ENCODE measurements at regions not wholly inside any gene's neighbourhood (a gene's known extent, or its start where the extent isn't known, plus 50 kb on each side); places are given as distances from the start of the nearest gene placed in this dataset.

DNA sequence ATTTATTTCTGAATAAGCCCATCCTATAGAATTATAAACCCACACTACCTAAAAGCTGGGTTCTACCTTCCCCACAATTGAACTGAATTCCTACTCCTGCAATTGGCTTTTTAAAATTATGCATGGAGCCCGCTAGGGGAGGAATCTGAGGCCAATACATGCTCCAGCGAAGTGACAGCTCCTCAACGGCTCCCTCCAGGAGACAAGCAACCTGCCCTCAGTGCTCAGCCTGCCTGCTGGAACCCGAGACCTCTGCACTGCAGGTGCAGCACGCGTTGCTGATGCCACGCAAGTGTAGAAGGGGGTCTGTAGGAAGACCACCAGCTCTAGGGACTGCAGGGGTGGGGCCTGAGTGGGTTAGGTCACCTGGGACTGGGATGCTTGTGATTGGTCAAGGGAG is 170.2 kb upstream of the CDYL start:
- H3K9ac ChIP-seq (ENCODE audit: low read depth, low read length) = no peak overlapping the region
- no peak overlapping the region for H3K27ac ChIP-seq (ENCODE audit: low read depth, low read length)
- no peak overlapping the region for H3K4me3 ChIP-seq (ENCODE audit: low read depth, low read length)
- no peaks in the 10 kb centered on the region for H3K9me3 ChIP-seq (ENCODE audit: control insufficient read depth, insufficient read depth, low read length)
- H3K36me3 ChIP-seq (ENCODE audit: control insufficient read depth, insufficient read depth, low read length) = no peaks in the 10 kb centered on the region
- no peaks in the 10 kb centered on the region for H3K4me1 ChIP-seq (ENCODE audit: control insufficient read depth, insufficient read depth, low read length)
- no peaks in the 10 kb centered on the region for H3K27me3 ChIP-seq (ENCODE audit: control insufficient read depth, insufficient read depth, low read length)

DNA sequence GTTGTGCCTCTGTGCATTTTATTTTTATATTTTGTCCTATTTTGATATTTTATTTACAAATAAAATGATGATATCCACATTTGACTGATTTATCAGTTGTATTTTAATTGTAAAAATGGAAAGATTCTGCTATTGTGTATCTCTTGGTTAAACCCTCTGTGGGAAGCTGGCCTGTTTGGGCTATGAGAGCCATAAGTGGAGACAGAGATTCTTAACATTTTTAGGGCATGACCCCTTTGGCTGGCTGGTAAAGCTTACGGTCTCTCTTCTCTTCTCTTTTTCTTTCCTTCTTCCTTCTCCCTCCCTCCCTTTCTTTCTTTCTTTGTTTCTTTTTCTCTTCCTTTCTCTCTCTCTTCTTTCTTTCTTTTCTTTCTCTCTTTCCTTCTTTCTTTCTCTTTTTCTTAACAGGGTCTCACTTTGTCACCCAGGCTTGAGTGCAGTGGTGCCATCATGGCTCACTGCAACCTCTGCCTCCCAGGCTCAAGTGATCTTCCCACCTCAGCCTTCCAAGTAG is 172.3 kb upstream of the CDYL start:
- Histone ChIP-seq H3K27me3 (ENCODE audit: control insufficient read depth, insufficient read depth, low read length) (no peaks in the 10 kb centered on the region), H3K9me3 (ENCODE audit: control insufficient read depth, insufficient read depth, low read length) (no peaks in the 10 kb centered on the region), H3K27ac (ENCODE audit: low read depth, low read length) (no peak overlapping the region), H3K4me3 (ENCODE audit: low read depth, low read length) (no peak overlapping the region), H3K36me3 (ENCODE audit: control insufficient read depth, insufficient read depth, low read length) (no peaks in the 10 kb centered on the region), H3K4me1 (ENCODE audit: control insufficient read depth, insufficient read depth, low read length) (no peaks in the 10 kb centered on the region), H3K9ac (ENCODE audit: low read depth, low read length) (no peak overlapping the region)

DNA sequence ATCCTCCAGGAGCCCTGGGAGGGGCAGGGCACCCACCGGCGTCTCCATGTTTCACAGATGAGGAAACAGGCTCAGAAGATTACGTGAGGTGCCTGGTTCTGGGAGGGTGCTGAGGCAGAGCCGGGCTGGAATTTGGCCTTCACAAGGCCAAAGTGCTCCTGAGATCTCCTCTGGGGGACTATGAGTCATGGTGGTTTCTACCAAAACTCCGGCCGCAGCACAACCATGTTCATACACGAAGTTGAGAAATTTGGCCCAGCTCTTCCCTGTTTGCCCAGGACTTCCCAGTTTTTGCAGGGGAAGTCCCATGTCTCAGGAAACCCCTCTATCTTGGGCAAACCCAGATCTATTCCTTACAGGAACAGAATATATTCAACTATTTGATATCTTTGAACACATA is 172.9 kb upstream of the CDYL start:
- Histone ChIP-seq H3K4me3 (ENCODE audit: low read depth, low read length) (no peak overlapping the region), H3K36me3 (ENCODE audit: control insufficient read depth, insufficient read depth, low read length) (no peaks in the 10 kb centered on the region), H3K27ac (ENCODE audit: low read depth, low read length) (no peak overlapping the region), H3K27me3 (ENCODE audit: control insufficient read depth, insufficient read depth, low read length) (no peaks in the 10 kb centered on the region), H3K9me3 (ENCODE audit: control insufficient read depth, insufficient read depth, low read length) (no peaks in the 10 kb centered on the region), H3K4me1 (ENCODE audit: control insufficient read depth, insufficient read depth, low read length) (no peaks in the 10 kb centered on the region), H3K9ac (ENCODE audit: low read depth, low read length) (no peak overlapping the region)

DNA sequence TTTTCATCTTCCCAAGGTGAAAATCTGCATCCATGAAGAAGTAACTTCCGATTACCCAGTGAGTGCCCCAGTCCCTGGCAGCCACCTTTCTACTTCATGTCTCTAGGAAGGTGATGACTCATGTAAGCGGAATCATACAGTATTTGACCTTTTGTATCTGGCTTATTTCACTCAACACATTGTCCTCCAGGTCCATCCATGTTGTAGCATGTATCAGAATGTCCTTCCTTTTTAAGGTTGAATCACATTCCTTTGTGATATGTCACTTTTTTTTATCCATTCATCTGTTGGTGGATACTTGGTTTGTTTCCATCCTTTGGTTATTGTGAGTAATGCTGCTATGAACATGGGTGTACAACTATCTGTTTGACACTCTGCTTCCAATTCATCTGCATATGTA is 176.3 kb upstream of the CDYL start:
- H3K36me3 ChIP-seq (ENCODE audit: control insufficient read depth, insufficient read depth, low read length) = no peaks in the 10 kb centered on the region
- H3K4me3 ChIP-seq (ENCODE audit: low read depth, low read length) = no peak overlapping the region
- H3K9ac ChIP-seq (ENCODE audit: low read depth, low read length) = no peak overlapping the region
- H3K4me1 ChIP-seq (ENCODE audit: control insufficient read depth, insufficient read depth, low read length) = no peaks in the 10 kb centered on the region
- no peaks in the 10 kb centered on the region for H3K27me3 ChIP-seq (ENCODE audit: control insufficient read depth, insufficient read depth, low read length)
- H3K27ac ChIP-seq (ENCODE audit: low read depth, low read length) = no peak overlapping the region
- H3K9me3 ChIP-seq (ENCODE audit: control insufficient read depth, insufficient read depth, low read length) = no peaks in the 10 kb centered on the region

DNA sequence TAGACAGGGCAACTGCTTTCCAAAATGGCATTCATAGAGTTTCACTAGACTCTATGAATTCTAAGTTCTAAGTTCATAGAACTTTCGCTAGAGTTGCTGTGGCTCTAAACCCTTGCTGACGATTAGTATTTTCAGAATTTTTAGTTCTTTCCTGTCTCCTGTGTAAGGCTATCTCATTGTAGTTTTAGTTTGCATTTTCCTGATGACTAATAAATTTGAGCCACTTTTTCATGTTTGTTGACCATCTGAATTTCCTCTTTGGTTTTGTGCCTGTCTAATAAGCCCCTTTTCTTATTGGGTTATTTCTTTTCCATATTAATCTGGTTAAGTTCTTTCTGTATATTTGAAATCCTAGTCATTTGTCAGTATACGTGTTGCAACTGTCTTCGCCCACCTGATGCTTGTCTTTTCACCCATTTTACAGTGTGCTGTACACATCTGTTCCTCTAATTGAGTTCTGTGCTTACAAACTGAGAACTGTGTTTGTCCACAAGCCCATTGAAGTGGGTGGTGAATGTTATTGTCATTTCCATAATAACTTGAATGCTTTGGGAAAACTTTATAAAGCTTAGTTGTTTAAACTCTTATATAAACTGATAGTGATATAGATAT is 177.7 kb upstream of the CDYL start:
- Histone ChIP-seq H3K9ac (ENCODE audit: low read depth, low read length) (no peak overlapping the region), H3K27me3 (ENCODE audit: control insufficient read depth, insufficient read depth, low read length) (no peaks in the 10 kb centered on the region), H3K4me1 (ENCODE audit: control insufficient read depth, insufficient read depth, low read length) (no peaks in the 10 kb centered on the region), H3K4me3 (ENCODE audit: low read depth, low read length) (no peak overlapping the region), H3K9me3 (ENCODE audit: control insufficient read depth, insufficient read depth, low read length) (no peaks in the 10 kb centered on the region), H3K36me3 (ENCODE audit: control insufficient read depth, insufficient read depth, low read length) (no peaks in the 10 kb centered on the region), H3K27ac (ENCODE audit: low read depth, low read length) (no peak overlapping the region)

DNA sequence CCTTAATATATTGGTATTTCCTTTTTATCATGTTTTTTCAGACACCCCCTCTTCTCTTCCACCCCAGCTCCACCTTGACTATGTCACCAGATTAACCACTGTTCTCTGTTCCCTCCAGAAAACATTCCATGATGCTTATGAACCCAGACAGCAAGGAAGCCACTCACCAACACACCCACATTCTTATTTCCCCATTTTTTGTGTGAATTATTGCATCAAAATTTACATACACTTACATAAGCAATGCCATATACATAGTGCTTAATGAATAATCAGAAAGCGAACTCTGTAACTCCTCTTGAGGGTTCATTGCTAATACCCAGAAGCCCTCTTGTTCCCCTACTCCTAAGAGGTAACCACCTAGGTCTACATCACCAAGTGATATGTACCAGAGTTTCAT is 182.3 kb upstream of the CDYL start:
- no peak overlapping the region for H3K9ac ChIP-seq (ENCODE audit: low read depth, low read length)
- no peaks in the 10 kb centered on the region for H3K4me1 ChIP-seq (ENCODE audit: control insufficient read depth, insufficient read depth, low read length)
- no peaks in the 10 kb centered on the region for H3K36me3 ChIP-seq (ENCODE audit: control insufficient read depth, insufficient read depth, low read length)
- no peak overlapping the region for H3K27ac ChIP-seq (ENCODE audit: low read depth, low read length)
- H3K9me3 ChIP-seq (ENCODE audit: control insufficient read depth, insufficient read depth, low read length) = no peaks in the 10 kb centered on the region
- no peak overlapping the region for H3K4me3 ChIP-seq (ENCODE audit: low read depth, low read length)
- no peaks in the 10 kb centered on the region for H3K27me3 ChIP-seq (ENCODE audit: control insufficient read depth, insufficient read depth, low read length)

DNA sequence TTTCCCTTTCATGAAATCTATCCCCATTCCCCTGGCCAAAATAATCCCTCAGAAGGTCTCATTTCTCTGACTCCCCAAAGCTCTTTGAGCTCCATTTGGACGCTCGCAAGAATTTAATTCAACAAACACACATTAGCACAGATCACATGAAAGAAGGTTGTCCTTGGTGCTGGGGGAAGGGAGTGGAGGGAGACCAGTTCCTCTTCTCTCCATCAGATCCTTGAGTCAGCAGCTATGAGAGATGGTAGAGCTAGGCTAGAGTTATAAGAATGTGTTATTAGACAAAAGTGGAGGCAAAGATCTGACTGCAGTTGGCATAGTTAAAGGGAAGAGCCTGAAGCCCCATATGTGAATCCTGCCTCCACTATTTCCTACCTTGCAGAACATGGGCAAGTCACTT is 184.2 kb upstream of the CDYL start:
- Histone ChIP-seq H3K9ac (ENCODE audit: low read depth, low read length) (no peak overlapping the region), H3K4me3 (ENCODE audit: low read depth, low read length) (no peak overlapping the region), H3K36me3 (ENCODE audit: control insufficient read depth, insufficient read depth, low read length) (no peaks in the 10 kb centered on the region), H3K27ac (ENCODE audit: low read depth, low read length) (no peak overlapping the region), H3K4me1 (ENCODE audit: control insufficient read depth, insufficient read depth, low read length) (no peaks in the 10 kb centered on the region), H3K9me3 (ENCODE audit: control insufficient read depth, insufficient read depth, low read length) (no peaks in the 10 kb centered on the region), H3K27me3 (ENCODE audit: control insufficient read depth, insufficient read depth, low read length) (no peaks in the 10 kb centered on the region)

DNA sequence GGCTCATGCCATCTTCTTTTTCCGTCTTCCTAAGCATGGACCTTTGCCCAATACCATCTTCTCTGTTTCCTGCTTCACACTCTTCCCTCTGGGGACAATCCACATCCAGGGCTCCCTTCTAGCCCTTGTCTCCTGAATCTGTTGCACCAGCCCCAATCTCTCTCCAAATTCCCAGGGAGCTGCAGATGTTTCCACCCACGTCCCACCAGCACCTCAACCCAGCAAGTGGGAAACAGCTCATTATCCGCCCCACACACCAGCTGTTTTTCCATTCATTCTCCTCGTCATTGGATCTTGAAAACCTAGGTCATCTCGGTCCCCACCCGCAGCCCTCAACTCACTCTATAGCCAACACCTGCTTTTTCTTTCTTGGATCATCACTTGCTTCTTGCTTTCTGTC is 185.0 kb upstream of the CDYL start:
- no peak overlapping the region for H3K4me3 ChIP-seq (ENCODE audit: low read depth, low read length)
- no peaks in the 10 kb centered on the region for H3K9me3 ChIP-seq (ENCODE audit: control insufficient read depth, insufficient read depth, low read length)
- H3K27me3 ChIP-seq (ENCODE audit: control insufficient read depth, insufficient read depth, low read length) = no peaks in the 10 kb centered on the region
- H3K9ac ChIP-seq (ENCODE audit: low read depth, low read length) = no peak overlapping the region
- no peaks in the 10 kb centered on the region for H3K4me1 ChIP-seq (ENCODE audit: control insufficient read depth, insufficient read depth, low read length)
- H3K27ac ChIP-seq (ENCODE audit: low read depth, low read length) = no peak overlapping the region
- H3K36me3 ChIP-seq (ENCODE audit: control insufficient read depth, insufficient read depth, low read length) = no peaks in the 10 kb centered on the region

DNA sequence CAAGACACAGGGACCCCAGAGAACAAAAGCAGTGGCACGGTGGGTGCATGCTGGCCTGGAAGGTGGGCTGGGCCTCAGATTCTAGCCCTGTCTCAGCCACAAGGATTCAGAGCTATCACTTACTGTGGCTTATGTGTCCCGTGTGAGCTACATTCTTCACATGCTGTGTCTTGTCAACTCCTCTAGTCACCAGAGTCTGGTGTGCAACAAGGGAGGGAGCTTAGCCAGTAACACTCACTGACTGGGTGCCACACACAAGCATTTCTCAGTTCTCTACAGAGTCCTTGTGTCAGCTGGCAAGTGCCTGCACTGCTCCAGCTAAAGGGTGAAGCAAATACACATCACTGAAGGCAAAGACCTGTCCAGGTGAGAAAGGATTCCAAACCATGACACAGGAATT is 186.9 kb upstream of the CDYL start:
- Histone ChIP-seq H3K4me3 (ENCODE audit: low read depth, low read length) (no peak overlapping the region), H3K27me3 (ENCODE audit: control insufficient read depth, insufficient read depth, low read length) (no peaks in the 10 kb centered on the region), H3K4me1 (ENCODE audit: control insufficient read depth, insufficient read depth, low read length) (no peaks in the 10 kb centered on the region), H3K36me3 (ENCODE audit: control insufficient read depth, insufficient read depth, low read length) (no peaks in the 10 kb centered on the region), H3K9me3 (ENCODE audit: control insufficient read depth, insufficient read depth, low read length) (no peaks in the 10 kb centered on the region), H3K27ac (ENCODE audit: low read depth, low read length) (no peak overlapping the region), H3K9ac (ENCODE audit: low read depth, low read length) (no peak overlapping the region)

DNA sequence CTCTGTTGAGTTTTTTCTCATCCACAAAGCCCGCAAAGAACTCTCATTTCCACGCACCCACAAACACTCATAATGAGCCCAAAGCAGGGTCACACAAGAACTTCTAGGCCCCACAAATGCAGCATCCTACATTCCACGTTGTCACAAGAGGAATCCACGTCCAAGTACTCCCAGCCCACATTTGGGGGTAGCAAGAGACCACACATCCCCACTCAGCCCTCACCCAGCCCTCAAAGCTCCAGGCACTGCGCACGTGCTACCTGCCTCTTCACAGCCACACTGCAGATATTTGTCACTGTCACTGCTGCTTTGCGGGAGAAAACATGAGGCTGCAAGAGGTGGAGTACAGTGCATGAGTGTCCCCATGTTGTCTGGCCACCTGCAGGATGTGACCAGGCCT is 187.6 kb upstream of the CDYL start:
- H3K4me1 ChIP-seq (ENCODE audit: control insufficient read depth, insufficient read depth, low read length) = no peaks in the 10 kb centered on the region
- no peaks in the 10 kb centered on the region for H3K9me3 ChIP-seq (ENCODE audit: control insufficient read depth, insufficient read depth, low read length)
- no peak overlapping the region for H3K9ac ChIP-seq (ENCODE audit: low read depth, low read length)
- no peaks in the 10 kb centered on the region for H3K27me3 ChIP-seq (ENCODE audit: control insufficient read depth, insufficient read depth, low read length)
- H3K27ac ChIP-seq (ENCODE audit: low read depth, low read length) = no peak overlapping the region
- H3K36me3 ChIP-seq (ENCODE audit: control insufficient read depth, insufficient read depth, low read length) = no peaks in the 10 kb centered on the region
- no peak overlapping the region for H3K4me3 ChIP-seq (ENCODE audit: low read depth, low read length)

DNA sequence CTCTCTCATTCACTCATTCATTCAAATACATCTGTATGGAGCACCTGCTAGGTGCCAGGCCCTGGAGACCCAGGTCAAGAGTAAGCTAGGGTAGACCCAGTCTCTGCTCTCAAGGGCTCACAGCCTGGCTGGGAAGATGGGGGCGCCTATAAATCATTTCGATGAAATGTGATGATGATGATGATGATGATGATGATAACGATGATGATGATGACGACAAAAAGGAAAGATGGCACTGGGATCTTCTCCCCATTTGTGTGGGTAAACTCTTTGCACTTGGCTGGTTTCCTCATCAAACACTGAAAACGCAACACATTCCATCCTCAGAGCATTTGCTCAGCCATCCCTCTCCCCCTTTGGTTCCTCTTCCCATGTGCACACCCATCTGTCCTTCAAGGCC is 188.0 kb upstream of the CDYL start:
- no peak overlapping the region for H3K9ac ChIP-seq (ENCODE audit: low read depth, low read length)
- H3K4me1 ChIP-seq (ENCODE audit: control insufficient read depth, insufficient read depth, low read length) = no peaks in the 10 kb centered on the region
- no peak overlapping the region for H3K4me3 ChIP-seq (ENCODE audit: low read depth, low read length)
- no peaks in the 10 kb centered on the region for H3K36me3 ChIP-seq (ENCODE audit: control insufficient read depth, insufficient read depth, low read length)
- H3K27me3 ChIP-seq (ENCODE audit: control insufficient read depth, insufficient read depth, low read length) = no peaks in the 10 kb centered on the region
- H3K27ac ChIP-seq (ENCODE audit: low read depth, low read length) = no peak overlapping the region
- no peaks in the 10 kb centered on the region for H3K9me3 ChIP-seq (ENCODE audit: control insufficient read depth, insufficient read depth, low read length)

DNA sequence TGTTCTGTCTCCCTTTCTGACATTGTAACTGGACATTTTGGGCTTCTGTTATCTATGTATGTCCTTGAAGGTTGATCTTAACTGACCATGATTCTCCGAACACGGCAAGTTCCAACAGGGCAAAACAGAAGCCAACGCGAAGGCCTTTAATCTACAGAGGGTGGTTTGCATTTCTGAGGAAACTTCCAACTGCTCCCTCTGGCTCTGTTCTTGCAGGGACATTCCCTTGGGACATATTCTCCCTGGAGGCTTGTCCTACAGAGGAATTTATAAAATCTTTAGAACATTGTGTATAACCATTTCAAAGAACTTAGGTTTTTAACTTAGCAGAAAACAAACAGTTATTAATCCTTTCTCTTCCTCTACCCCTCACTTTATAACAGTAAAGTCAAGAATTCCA is 189.0 kb upstream of the CDYL start:
- Histone ChIP-seq H3K36me3 (ENCODE audit: control insufficient read depth, insufficient read depth, low read length) (no peaks in the 10 kb centered on the region), H3K9me3 (ENCODE audit: control insufficient read depth, insufficient read depth, low read length) (no peaks in the 10 kb centered on the region), H3K4me1 (ENCODE audit: control insufficient read depth, insufficient read depth, low read length) (no peaks in the 10 kb centered on the region), H3K27me3 (ENCODE audit: control insufficient read depth, insufficient read depth, low read length) (no peaks in the 10 kb centered on the region), H3K4me3 (ENCODE audit: low read depth, low read length) (no peak overlapping the region), H3K9ac (ENCODE audit: low read depth, low read length) (no peak overlapping the region), H3K27ac (ENCODE audit: low read depth, low read length) (no peak overlapping the region)
